DND-41 (cell line): ENCODE measurements at regions not wholly inside any gene's neighbourhood (a gene's known extent, or its start where the extent isn't known, plus 50 kb on each side); places are given as distances from the start of the nearest gene placed in this dataset.

ENCODE experiments used
- CTCF ChIP-seq: IDR thresholded peaks from 2 replicates; pipeline ENCODE4 v1.5.1; 2012; ENCODE audit warnings: borderline replicate concordance, low read length, moderate library complexity, mild to moderate bottlenecking; ENCODE audit not compliant: poor library complexity, severe bottlenecking; ENCODE audit errors: extremely low read depth
- EZH2 ChIP-seq: IDR thresholded peaks from 3 replicates; pipeline ENCODE4 v1.6.1; 2012; ENCODE audit warnings: borderline replicate concordance, low read depth, mild to moderate bottlenecking, moderate library complexity, low read length, inconsistent platforms; ENCODE audit not compliant: severe bottlenecking

GRCh38 chr10:3259499-3259898, 86.9 kb upstream of the PITRM1 start:
- TF ChIP-seq EZH2 (no peak), CTCF (no peak)
